ENCODE measurements at regions not wholly inside any gene's neighbourhood (a gene's known extent, or its start where the extent isn't known, plus 50 kb on each side); places are given as distances from the start of the nearest gene placed in this dataset.

DNA sequence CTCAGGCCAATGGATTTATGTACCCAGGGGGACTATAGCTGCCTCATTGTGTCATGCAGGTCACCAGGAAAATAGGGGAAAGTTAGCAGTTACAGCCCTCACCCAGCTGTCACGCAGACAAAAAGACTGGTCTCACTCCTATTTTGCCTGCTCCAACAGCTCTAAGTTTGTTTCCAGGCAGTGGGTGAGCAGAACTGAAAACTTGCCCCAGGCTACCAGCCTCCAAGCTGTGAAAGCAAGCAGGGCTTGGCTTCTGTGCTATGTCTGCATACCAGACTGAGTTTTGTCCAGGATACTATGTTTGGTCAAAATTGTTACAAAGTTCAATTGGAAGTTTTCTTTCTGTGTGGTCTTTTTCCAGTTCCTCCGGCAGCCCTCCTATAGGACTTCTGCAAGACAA is 628.4 kb downstream of the FAM133A start:
- TF ChIP-seq CTCF (conservative IDR thresholded peaks at IDR 0.05) (no peak), ZFX (IDR thresholded peaks at IDR 0.05) (no peak)
